ENCODE measurements at regions not wholly inside any gene's neighbourhood (a gene's known extent, or its start where the extent isn't known, plus 50 kb on each side); places are given as distances from the start of the nearest gene placed in this dataset.

GRCh38 chr1:10942542-10942912, 69.9 kb upstream of the TARDBP start:
- Histone ChIP-seq H3K4me3 (no peak overlapping the region), H3K9me3 (no peaks in the 10 kb centered on the region), H3K27ac (no peak overlapping the region), H3K4me1 (peaks cover 0 to 20% of the 10 kb centered on the region in 2 donors), H3K36me3 (no peaks in the 10 kb centered on the region), H3K27me3 (no peaks in the 10 kb centered on the region)
- TF ChIP-seq POLR2A (IDR thresholded peaks at IDR 0.05): no peak
- no peak for TF ChIP-seq CTCF (IDR thresholded peaks at IDR 0.05)
- no peak for DNase-seq
- intact Hi-C loops (cut with DNase I; ENCODE audit: low total_unique reads): no loop called here

- Histone ChIP-seq H3K4me3 (no peak overlapping the region), H3K4me1 (peaks cover 0 to 20% of the 10 kb centered on the region in 2 donors), H3K27me3 (no peaks in the 10 kb centered on the region), H3K9me3 (no peaks in the 10 kb centered on the region), H3K27ac (no peak overlapping the region), H3K36me3 (no peaks in the 10 kb centered on the region)
- intact Hi-C loops (cut with DNase I; ENCODE audit: low total_unique reads): no loop called here
- TF ChIP-seq POLR2A (IDR thresholded peaks at IDR 0.05): no peak
- no peak for TF ChIP-seq CTCF (IDR thresholded peaks at IDR 0.05)
- DNase-seq: no peak
Observed at GRCh38 chr1:10943041-10943440, 69.4 kb upstream of the TARDBP start.

DNA sequence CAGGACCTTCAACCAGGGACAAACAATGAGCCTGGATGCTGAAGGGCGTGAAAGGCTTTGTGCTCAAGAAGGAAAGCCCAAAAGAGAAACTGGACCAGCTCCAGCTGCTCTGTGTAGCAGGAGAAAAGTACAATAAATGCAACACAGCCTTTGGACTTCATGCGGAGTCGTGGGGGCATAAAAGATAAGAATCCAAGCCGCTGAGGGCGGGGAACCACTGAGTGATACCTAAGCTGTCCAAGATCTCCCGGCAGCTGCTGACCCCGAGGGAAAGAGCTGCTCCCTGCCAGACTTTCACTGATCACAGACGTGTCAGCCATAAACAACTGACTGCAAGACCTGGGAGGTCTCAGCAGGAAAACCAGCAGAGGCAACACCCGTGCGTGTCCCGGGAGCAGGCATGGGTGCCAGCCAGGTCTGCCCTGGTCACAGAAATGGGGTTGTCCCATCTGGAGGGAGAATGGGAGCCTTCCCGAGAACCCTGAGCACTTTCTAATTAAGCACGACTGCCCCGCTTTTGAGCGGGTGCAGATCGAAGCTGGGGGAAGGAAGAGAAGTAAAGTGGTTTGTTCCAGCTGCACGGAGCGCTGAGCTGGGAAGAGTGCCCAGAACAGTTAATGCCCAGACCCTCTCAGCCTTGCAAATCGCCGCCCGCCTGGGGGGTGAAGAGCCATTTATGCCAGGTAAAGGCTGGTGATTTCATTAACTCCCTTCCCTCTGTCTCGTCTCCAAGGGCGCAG, 68.3 kb upstream of the TARDBP start:
- DNase-seq: peak; percentile 22 to 42
- Histone ChIP-seq H3K27me3 (no peaks in the 10 kb centered on the region), H3K4me1 (peaks cover 0 to 20% of the 10 kb centered on the region in 2 donors), H3K9me3 (no peaks in the 10 kb centered on the region), H3K4me3 (peak overlapping the region; percentile 22 to 28), H3K27ac (no peak overlapping the region), H3K36me3 (no peaks in the 10 kb centered on the region)
- TF ChIP-seq CTCF (IDR thresholded peaks at IDR 0.05) (no peak), POLR2A (IDR thresholded peaks at IDR 0.05) (no peak)
- intact Hi-C loops (cut with DNase I; ENCODE audit: low total_unique reads): no loop called here

GRCh38 chr1:10945991-10946509, 66.4 kb upstream of the TARDBP start:
- H3K4me3 ChIP-seq: no peak overlapping the region
- DNase-seq: no peak
- H3K27ac ChIP-seq: no peak overlapping the region
- H3K36me3 ChIP-seq: no peaks in the 10 kb centered on the region
- intact Hi-C loops (cut with DNase I; ENCODE audit: low total_unique reads): no loop called here
- H3K9me3 ChIP-seq: no peaks in the 10 kb centered on the region
- no peaks in the 10 kb centered on the region for H3K27me3 ChIP-seq
- H3K4me1 ChIP-seq: peaks cover 0 to 20% of the 10 kb centered on the region in 2 donors
- no peak for TF ChIP-seq POLR2A (IDR thresholded peaks at IDR 0.05)
- no peak for TF ChIP-seq CTCF (IDR thresholded peaks at IDR 0.05)

DNA sequence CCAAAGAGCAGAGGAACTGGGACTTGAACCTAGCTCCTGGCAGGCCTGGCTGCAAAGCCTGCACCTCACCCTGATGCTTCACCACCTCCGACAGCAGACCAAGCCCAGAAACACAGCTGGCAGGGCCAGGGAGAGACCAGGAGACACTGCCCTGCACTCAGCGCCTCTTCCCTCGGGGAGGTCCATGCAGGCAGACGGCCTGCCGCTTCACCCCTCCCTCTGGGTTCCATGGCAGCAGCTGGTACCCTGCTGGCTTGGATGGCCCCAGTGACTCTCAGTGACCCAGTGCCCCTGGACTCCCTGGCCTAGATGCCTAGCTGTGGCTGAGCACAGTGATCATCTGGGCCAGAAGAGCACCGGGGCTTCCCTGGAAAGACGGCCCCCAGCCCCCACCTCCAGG, 65.3 kb upstream of the TARDBP start:
- peaks cover 0 to 14% of the 10 kb centered on the region in 2 donors for H3K4me1 ChIP-seq
- DNase-seq: no peak
- TF ChIP-seq CTCF (IDR thresholded peaks at IDR 0.05) (no peak), POLR2A (IDR thresholded peaks at IDR 0.05) (no peak)
- no peaks in the 10 kb centered on the region for H3K27me3 ChIP-seq
- H3K9me3 ChIP-seq: no peaks in the 10 kb centered on the region
- no peaks in the 10 kb centered on the region for H3K36me3 ChIP-seq
- no peak overlapping the region for H3K27ac ChIP-seq
- intact Hi-C loops (cut with DNase I; ENCODE audit: low total_unique reads): no loop called here
- H3K4me3 ChIP-seq: no peak overlapping the region

Data from uterus (tissue), 3 donors.